ENCODE measurements at regions not wholly inside any gene's neighbourhood (a gene's known extent, or its start where the extent isn't known, plus 50 kb on each side); places are given as distances from the start of the nearest gene placed in this dataset.

- TF ChIP-seq CTCF (IDR thresholded peaks at IDR 0.05; ENCODE audit: poor library complexity), result peak; percentile 84
- TF ChIP-seq EZH2phosphoT487 (IDR thresholded peaks at IDR 0.05; ENCODE audit: low read depth, severe bottlenecking, unreplicated experiment), result no peak
Observed at GRCh38 chr2:67846370-67847070, 216.3 kb downstream of the C1D start.

Data from hepatocyte (in vitro differentiated cells).